Liver (tissue), 8 donors: ENCODE measurements at regions not wholly inside any gene's neighbourhood (a gene's known extent, or its start where the extent isn't known, plus 50 kb on each side); places are given as distances from the start of the nearest gene placed in this dataset.

Experiments used
- DNase-seq: peaks from one replicate; pipeline ENCODE4 v3.0.0-alpha.2; 2017; ENCODE audit warnings: low spot score
- H3K27ac ChIP-seq, 2 donors: one replicate each; pipeline ENCODE4 v1.7.0; 2013; ENCODE audit warnings: inconsistent platforms in 2 of 2, low read length in 2 of 2, control low read depth in 1 of 2, low read depth in 1 of 2, mild to moderate bottlenecking in 1 of 2
- H3K27me3 ChIP-seq, 4 donors: one replicate each; pipeline versions ENCODE4 v1.6.1 to v1.7.0; 2013; ENCODE audit warnings: low read length in 3 of 4, inconsistent platforms in 1 of 4, mild to moderate bottlenecking in 1 of 4, moderate library complexity in 1 of 4; ENCODE audit not compliant: control insufficient read depth in 4 of 4, insufficient read depth in 4 of 4
- H3K36me3 ChIP-seq, 4 donors: one replicate each; pipeline versions ENCODE4 v1.6.1 to v1.7.0; 2013; ENCODE audit warnings: low read length in 3 of 4, mild to moderate bottlenecking in 3 of 4, low read depth in 1 of 4, moderate library complexity in 1 of 4; ENCODE audit not compliant: control insufficient read depth in 4 of 4, insufficient read depth in 3 of 4
- H3K4me1 ChIP-seq, 4 donors: one replicate each; pipeline versions ENCODE4 v1.6.1 to v1.7.0; 2013; ENCODE audit warnings: low read length in 3 of 4, mild to moderate bottlenecking in 3 of 4, moderate library complexity in 1 of 4; ENCODE audit not compliant: control insufficient read depth in 4 of 4, insufficient read depth in 4 of 4
- H3K4me3 ChIP-seq, 3 donors: one replicate each; pipeline versions ENCODE4 v1.6.1 to v1.7.0; 2013; ENCODE audit warnings: low read length in 3 of 3, control low read depth in 1 of 3, low read depth in 1 of 3, mild to moderate bottlenecking in 1 of 3
- H3K9ac ChIP-seq, 2 donors: one replicate each; pipeline ENCODE4 v1.7.0; 2013; ENCODE audit warnings: low read length in 2 of 2, mild to moderate bottlenecking in 2 of 2, moderate library complexity in 2 of 2, control low read depth in 1 of 2, low read depth in 1 of 2
- H3K9me3 ChIP-seq, 4 donors: one replicate each; pipeline versions ENCODE4 v1.6.1 to v1.7.0; 2013; ENCODE audit warnings: low read length in 3 of 4; ENCODE audit not compliant: control insufficient read depth in 4 of 4
- ATF3 ChIP-seq: IDR thresholded peaks from 2 replicates; pipeline ENCODE4 v1.6.1; 2016; ENCODE audit warnings: antibody characterized with exemption
- CTCF ChIP-seq: fragments of 150-350 bp; IDR thresholded peaks from 2 replicates; pipeline ENCODE4 v1.5.1; 2017; ENCODE audit warnings: improper control_type of control experiment, low read depth, low read length; ENCODE audit not compliant: missing input control
- EGR1 ChIP-seq, 2 donors: IDR thresholded peaks; 2 replicates each; pipeline ENCODE4 v1.6.1; 2016 to 2018; ENCODE audit warnings: antibody characterized with exemption in 2 of 2, low read depth in 2 of 2
- FOXA1 ChIP-seq: IDR thresholded peaks from 2 replicates; pipeline ENCODE4 v1.6.1; 2016; ENCODE audit warnings: antibody characterized with exemption
- FOXA2 ChIP-seq: IDR thresholded peaks from 2 replicates; pipeline ENCODE4 v1.6.1; 2016; ENCODE audit warnings: antibody characterized with exemption
- HNF4A ChIP-seq, 2 donors: conservative IDR thresholded peaks; 2 replicates each; pipeline ENCODE4 v1.6.1; 2016; ENCODE audit warnings: antibody characterized with exemption in 2 of 2, mild to moderate bottlenecking in 2 of 2
- HNF4G ChIP-seq: IDR thresholded peaks from 2 replicates; pipeline ENCODE4 v1.6.1; 2016; ENCODE audit warnings: antibody characterized with exemption
- JUND ChIP-seq, 2 donors: IDR thresholded peaks; 2 replicates each; pipeline ENCODE4 v1.6.1; 2016; ENCODE audit warnings: antibody characterized with exemption in 2 of 2
- MAX ChIP-seq: IDR thresholded peaks from 2 replicates; pipeline ENCODE4 v1.6.1; 2016; ENCODE audit warnings: antibody characterized with exemption
- NR2F2 ChIP-seq: IDR thresholded peaks from 2 replicates; pipeline ENCODE4 v1.6.1; 2016; ENCODE audit warnings: antibody characterized with exemption
- RXRA ChIP-seq, 2 donors: IDR thresholded peaks; 2 replicates each; pipeline ENCODE4 v1.6.1; 2017 to 2018; ENCODE audit warnings: antibody characterized with exemption in 2 of 2, mild to moderate bottlenecking in 1 of 2
- SP1 ChIP-seq: IDR thresholded peaks from 2 replicates; pipeline ENCODE4 v1.6.1; 2018; ENCODE audit warnings: antibody characterized with exemption, mild to moderate bottlenecking
- TAF1 ChIP-seq: conservative IDR thresholded peaks from 2 replicates; pipeline ENCODE4 v1.6.1; 2016; ENCODE audit warnings: antibody characterized with exemption, mild to moderate bottlenecking
- YY1 ChIP-seq: IDR thresholded peaks from 2 replicates; pipeline ENCODE4 v1.6.1; 2016; ENCODE audit warnings: antibody characterized with exemption, mild to moderate bottlenecking
- WGBS: extraction: QIAGEN DNeasy Blood & Tissue Kit; methylation state at CpG from one replicate; pipeline ENCODE4 v1.1.7; 2013; 5-methylcytosine and 5-hydroxymethylcytosine counted together
- TF ChIP-seq, protein P1 (sequence below): IDR thresholded peaks from 2 replicates; pipeline ENCODE4 v1.6.1; 2016; ENCODE audit warnings: antibody characterized with exemption
- TF ChIP-seq, protein P2 (sequence below): IDR thresholded peaks from 2 replicates; pipeline ENCODE4 v1.6.1; 2016; ENCODE audit warnings: antibody characterized with exemption, mild to moderate bottlenecking
- donor health status: healthy.
- donor health status: healthy.
- donor health status: healthy.
- donor health status: healthy.
- donor health status: healthy.

GRCh38 chr4:65777270-65777669, 107.0 kb upstream of the EPHA5 start (continued):
- TF ChIP-seq, protein P1, sequence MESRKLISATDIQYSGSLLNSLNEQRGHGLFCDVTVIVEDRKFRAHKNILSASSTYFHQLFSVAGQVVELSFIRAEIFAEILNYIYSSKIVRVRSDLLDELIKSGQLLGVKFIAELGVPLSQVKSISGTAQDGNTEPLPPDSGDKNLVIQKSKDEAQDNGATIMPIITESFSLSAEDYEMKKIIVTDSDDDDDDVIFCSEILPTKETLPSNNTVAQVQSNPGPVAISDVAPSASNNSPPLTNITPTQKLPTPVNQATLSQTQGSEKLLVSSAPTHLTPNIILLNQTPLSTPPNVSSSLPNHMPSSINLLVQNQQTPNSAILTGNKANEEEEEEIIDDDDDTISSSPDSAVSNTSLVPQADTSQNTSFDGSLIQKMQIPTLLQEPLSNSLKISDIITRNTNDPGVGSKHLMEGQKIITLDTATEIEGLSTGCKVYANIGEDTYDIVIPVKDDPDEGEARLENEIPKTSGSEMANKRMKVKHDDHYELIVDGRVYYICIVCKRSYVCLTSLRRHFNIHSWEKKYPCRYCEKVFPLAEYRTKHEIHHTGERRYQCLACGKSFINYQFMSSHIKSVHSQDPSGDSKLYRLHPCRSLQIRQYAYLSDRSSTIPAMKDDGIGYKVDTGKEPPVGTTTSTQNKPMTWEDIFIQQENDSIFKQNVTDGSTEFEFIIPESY = no peak
- TF ChIP-seq YY1 (no peak), RXRA (IDR thresholded peaks at IDR 0.05) (no peak), HNF4G (no peak), HNF4A (conservative IDR thresholded peaks at IDR 0.05) (no peak), TAF1 (no peak), FOXA1 (no peak), JUND (IDR thresholded peaks at IDR 0.05) (no peak), FOXA2 (no peak), SP1 (no peak), ATF3 (no peak)

DNA sequence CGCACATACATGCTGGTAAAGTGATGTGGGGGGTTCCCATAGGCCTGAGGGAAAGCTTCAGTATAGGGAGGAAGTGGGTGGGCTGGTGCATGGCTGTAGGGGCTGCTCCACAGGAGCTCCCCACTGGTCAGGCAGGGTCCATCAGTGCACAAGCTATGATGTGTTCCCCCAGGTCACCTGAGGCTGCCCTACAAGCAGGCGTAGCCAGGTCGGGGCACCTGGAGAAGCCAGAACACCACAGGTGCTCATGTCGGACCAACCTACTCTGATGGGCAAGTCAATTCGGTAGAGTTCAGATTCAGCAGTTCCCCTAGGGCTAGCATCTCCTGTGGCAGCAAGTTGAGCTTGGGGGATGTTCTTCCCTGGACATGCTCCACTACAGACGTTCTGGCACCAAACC, 103.3 kb upstream of the EPHA5 start:
- TF ChIP-seq, protein P1 = no peak
- no peak for TF ChIP-seq MAX
- no peak for TF ChIP-seq EGR1 (IDR thresholded peaks at IDR 0.05; ENCODE audit: low read depth in 2 of 2)
- TF ChIP-seq FOXA1 = no peak
- no peak for TF ChIP-seq SP1
- TF ChIP-seq, protein P2, sequence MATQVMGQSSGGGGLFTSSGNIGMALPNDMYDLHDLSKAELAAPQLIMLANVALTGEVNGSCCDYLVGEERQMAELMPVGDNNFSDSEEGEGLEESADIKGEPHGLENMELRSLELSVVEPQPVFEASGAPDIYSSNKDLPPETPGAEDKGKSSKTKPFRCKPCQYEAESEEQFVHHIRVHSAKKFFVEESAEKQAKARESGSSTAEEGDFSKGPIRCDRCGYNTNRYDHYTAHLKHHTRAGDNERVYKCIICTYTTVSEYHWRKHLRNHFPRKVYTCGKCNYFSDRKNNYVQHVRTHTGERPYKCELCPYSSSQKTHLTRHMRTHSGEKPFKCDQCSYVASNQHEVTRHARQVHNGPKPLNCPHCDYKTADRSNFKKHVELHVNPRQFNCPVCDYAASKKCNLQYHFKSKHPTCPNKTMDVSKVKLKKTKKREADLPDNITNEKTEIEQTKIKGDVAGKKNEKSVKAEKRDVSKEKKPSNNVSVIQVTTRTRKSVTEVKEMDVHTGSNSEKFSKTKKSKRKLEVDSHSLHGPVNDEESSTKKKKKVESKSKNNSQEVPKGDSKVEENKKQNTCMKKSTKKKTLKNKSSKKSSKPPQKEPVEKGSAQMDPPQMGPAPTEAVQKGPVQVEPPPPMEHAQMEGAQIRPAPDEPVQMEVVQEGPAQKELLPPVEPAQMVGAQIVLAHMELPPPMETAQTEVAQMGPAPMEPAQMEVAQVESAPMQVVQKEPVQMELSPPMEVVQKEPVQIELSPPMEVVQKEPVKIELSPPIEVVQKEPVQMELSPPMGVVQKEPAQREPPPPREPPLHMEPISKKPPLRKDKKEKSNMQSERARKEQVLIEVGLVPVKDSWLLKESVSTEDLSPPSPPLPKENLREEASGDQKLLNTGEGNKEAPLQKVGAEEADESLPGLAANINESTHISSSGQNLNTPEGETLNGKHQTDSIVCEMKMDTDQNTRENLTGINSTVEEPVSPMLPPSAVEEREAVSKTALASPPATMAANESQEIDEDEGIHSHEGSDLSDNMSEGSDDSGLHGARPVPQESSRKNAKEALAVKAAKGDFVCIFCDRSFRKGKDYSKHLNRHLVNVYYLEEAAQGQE = no peak
- TF ChIP-seq FOXA2 = no peak
- TF ChIP-seq CTCF = no peak
- no peak for TF ChIP-seq HNF4A (conservative IDR thresholded peaks at IDR 0.05)
- no peak for TF ChIP-seq ATF3
- no peak for TF ChIP-seq YY1
- TF ChIP-seq HNF4G = no peak
- no peak for TF ChIP-seq TAF1
- TF ChIP-seq NR2F2 = no peak
- DNase-seq = no peak
- 78% methylated on average over 6 of the region's 6 CpGs for WGBS
- Histone ChIP-seq H3K36me3 (no peaks in the 10 kb centered on the region), H3K4me3 (no peak overlapping the region), H3K27me3 (no peaks in the 10 kb centered on the region), H3K4me1 (no peaks in the 10 kb centered on the region), H3K9me3 (no peaks in the 10 kb centered on the region), H3K9ac (no peak overlapping the region), H3K27ac (no peak overlapping the region)
